Esophagus squamous epithelium (tissue), 5 donors: ENCODE measurements at regions not wholly inside any gene's neighbourhood (a gene's known extent, or its start where the extent isn't known, plus 50 kb on each side); places are given as distances from the start of the nearest gene placed in this dataset.
A peak's percentile ranks its signal among the peaks of the same experiment; 100 is the strongest.

Experiments
- DNase-seq: peaks from one replicate; lab custom pipeline; 2025; lab: John Stamatoyannopoulos, UW
- H3K27ac ChIP-seq, 4 donors: fragments of 200-600 bp; sonication (generic); one replicate each; pipeline ENCODE4 v1.5.1; 2016 to 2019; ENCODE audit warnings: mild to moderate bottlenecking in 1 of 4
- H3K27me3 ChIP-seq, 4 donors: fragments of 200-600 bp; sonication (generic); 1 replicate in 3 of 4; 2 replicates in 1 of 4; pipeline versions ENCODE4 v1.5.1 to v1.6.0; 2017 to 2021; ENCODE audit warnings: antibody characterized with exemption in 1 of 4
- H3K36me3 ChIP-seq, 3 donors: fragments of 200-600 bp; sonication (generic); one replicate each; pipeline ENCODE4 v1.5.1; 2016 to 2019
- H3K4me1 ChIP-seq, 3 donors: fragments of 200-600 bp; sonication (generic); one replicate each; pipeline ENCODE4 v1.5.1; 2017 to 2019
- H3K4me3 ChIP-seq, 4 donors: fragments of 200-600 bp; sonication (generic); 1 replicate in 3 of 4; 2 replicates in 1 of 4; pipeline ENCODE4 v1.5.1; 2016 to 2019; ENCODE audit warnings: mild to moderate bottlenecking in 2 of 4, moderate library complexity in 1 of 4
- H3K9me3 ChIP-seq, 3 donors: fragments of 200-600 bp; sonication (generic); one replicate each; pipeline ENCODE4 v1.5.1; 2016 to 2019
- CTCF ChIP-seq, 6 experiments: fragments of 450-650 bp in 4 of 6; fragments of 200-600 bp in 2 of 6; sonication (generic) in 2 of 6; IDR thresholded peaks; one replicate each; pipeline ENCODE4 v1.5.1; 2016 to 2019; ENCODE audit warnings: antibody characterized with exemption in 6 of 6, mild to moderate bottlenecking in 4 of 6, moderate library complexity in 4 of 6
- POLR2A ChIP-seq, 4 donors: fragments of 450-650 bp; IDR thresholded peaks; one replicate each; pipeline ENCODE4 v1.6.1; 2017; ENCODE audit warnings: antibody characterized with exemption in 4 of 4, mild to moderate bottlenecking in 4 of 4, moderate library complexity in 3 of 4
- WGBS, 2 donors: methylation state at CpG; one replicate each; pipeline ENCODE4 v1.1.5; 2018; 5-methylcytosine and 5-hydroxymethylcytosine counted together
- intact Hi-C: fragments of 100-400 bp; cut with DNase I; formaldehyde crosslinking; loops from one replicate; pipeline ENCODE4 v1.15.0; 2022
- donor health status: DM: yes; HTN: yes; CAD: no.

GRCh38 chr11:13062115-13062514 lies 53.0 kb downstream of the RASSF10 start:
- 71 to 92% methylated on average over 5 of the region's 5 CpGs for WGBS, 2 donors
- DNase-seq = no peak

GRCh38 chr11:13064593-13064992 lies 55.5 kb downstream of the RASSF10 start:
- WGBS, 2 donors = 16 to 45% methylated on average over 3 of the region's 3 CpGs
- Histone ChIP-seq H3K27ac (peak overlapping the region in 2 of 4 donors; percentile 11 to 35), H3K27me3 (no peaks in the 10 kb centered on the region), H3K9me3 (no peaks in the 10 kb centered on the region), H3K36me3 (no peaks in the 10 kb centered on the region), H3K4me1 (peaks cover 0 to 19% (median 7%) of the 10 kb centered on the region in 3 donors), H3K4me3 (no peak overlapping the region)
- TF ChIP-seq CTCF (IDR thresholded peaks at IDR 0.05) (no peak), POLR2A (IDR thresholded peaks at IDR 0.05) (no peak)
- intact Hi-C loops = no loop called here
- no peak for DNase-seq

More at GRCh38 chr11:13062115-13062514, 53.0 kb downstream of the RASSF10 start:
- Histone ChIP-seq H3K27me3 (no peaks in the 10 kb centered on the region), H3K4me3 (no peak overlapping the region), H3K36me3 (no peaks in the 10 kb centered on the region), H3K4me1 (peaks cover 0 to 19% (median 7%) of the 10 kb centered on the region in 3 donors), H3K27ac (no peak overlapping the region), H3K9me3 (no peaks in the 10 kb centered on the region)
- intact Hi-C loops = no loop called here
- no peak for TF ChIP-seq CTCF (IDR thresholded peaks at IDR 0.05)
- TF ChIP-seq POLR2A (IDR thresholded peaks at IDR 0.05) = no peak

- H3K4me3 ChIP-seq = no peak overlapping the region
- no peak for DNase-seq
- H3K27ac ChIP-seq = no peak overlapping the region
- 52 to 57% methylated on average over 9 to 10 of the region's 10 CpGs for WGBS, 2 donors
- peaks cover 0 to 19% (median 7%) of the 10 kb centered on the region in 3 donors for H3K4me1 ChIP-seq
- no peak for TF ChIP-seq CTCF (IDR thresholded peaks at IDR 0.05)
- TF ChIP-seq POLR2A (IDR thresholded peaks at IDR 0.05) = no peak
- no peaks in the 10 kb centered on the region for H3K9me3 ChIP-seq
- no peaks in the 10 kb centered on the region for H3K36me3 ChIP-seq
- H3K27me3 ChIP-seq = no peaks in the 10 kb centered on the region
- intact Hi-C loops = no loop called here
These were observed 56.2 kb downstream of the RASSF10 start for GRCh38 chr11:13065200-13065787.

- 38 to 62% methylated on average over 1 of the region's 1 CpG for WGBS, 2 donors
These were observed 59.1 kb downstream of the RASSF10 start for GRCh38 chr11:13068211-13068610.

More at GRCh38 chr11:13068211-13068610, 59.1 kb downstream of the RASSF10 start:
- Histone ChIP-seq H3K27me3 (no peaks in the 10 kb centered on the region), H3K4me1 (peaks cover 0 to 20% (median 7%) of the 10 kb centered on the region in 3 donors), H3K4me3 (no peak overlapping the region), H3K36me3 (no peaks in the 10 kb centered on the region), H3K27ac (no peak overlapping the region), H3K9me3 (no peaks in the 10 kb centered on the region)
- TF ChIP-seq POLR2A (IDR thresholded peaks at IDR 0.05) (no peak), CTCF (IDR thresholded peaks at IDR 0.05) (no peak)
- intact Hi-C loops = no loop called here
- no peak for DNase-seq
